ENCODE measurements at regions not wholly inside any gene's neighbourhood (a gene's known extent, or its start where the extent isn't known, plus 50 kb on each side); places are given as distances from the start of the nearest gene placed in this dataset.

DNA sequence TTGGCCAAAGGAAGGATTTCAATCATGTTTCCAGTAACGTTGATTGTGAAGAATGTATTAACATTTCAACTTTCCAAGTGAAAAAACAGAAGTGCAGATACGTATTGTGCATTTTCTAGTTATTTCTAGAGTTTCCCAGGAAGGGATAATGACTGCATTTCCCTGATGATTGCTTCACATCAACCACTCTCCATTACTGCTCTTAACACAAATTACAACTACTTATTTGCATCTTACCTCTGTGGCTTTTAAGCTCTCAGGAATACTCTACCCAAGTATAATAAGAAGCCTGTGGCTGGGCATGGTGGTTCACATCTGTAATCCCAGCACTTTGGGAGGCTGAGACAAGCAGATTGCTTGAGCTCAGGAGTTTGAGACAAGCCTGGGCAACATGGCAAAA is 582.5 kb downstream of the ZNF385D start:
- DNase-seq, result no peak
- Histone ChIP-seq H2BK15ac (ENCODE audit: low read depth, low read length) (no peak overlapping the region), H3K18ac (ENCODE audit: insufficient read length, low read depth, low read length) (no peak overlapping the region), H3K9ac (ENCODE audit: extremely low read depth, insufficient read length, low read length) (no peak overlapping the region), H2AFZ (ENCODE audit: low read length) (no peak overlapping the region), H4K20me1 (ENCODE audit: control insufficient read depth, insufficient read depth, insufficient read length) (no peaks in the 10 kb centered on the region), H3K14ac (ENCODE audit: insufficient read depth, low read length) (no peak overlapping the region), H4K91ac (ENCODE audit: insufficient read length, low read depth, low read length) (no peak overlapping the region), H3T11ph (ENCODE audit: low read length) (no peak overlapping the region), H3K27me3 (ENCODE audit: insufficient read depth, low read length) (no peaks in the 10 kb centered on the region), H2BK5ac (ENCODE audit: insufficient read length, low read length) (no peak overlapping the region), H2BK12ac (ENCODE audit: insufficient read length, low read depth, low read length) (no peak overlapping the region), H3K9me3 (ENCODE audit: control insufficient read depth, low read depth, low read length) (no peaks in the 10 kb centered on the region), H3K4ac (ENCODE audit: low read depth, low read length) (no peak overlapping the region), H3K27ac (ENCODE audit: insufficient read length, low read depth, low read length) (no peak overlapping the region), H3K56ac (ENCODE audit: insufficient read length, low read depth, low read length) (no peak overlapping the region), H2BK120ac (ENCODE audit: low read depth, low read length, poor library complexity, severe bottlenecking) (no peak overlapping the region), H3K4me2 (ENCODE audit: insufficient read depth, insufficient read length, low read length) (no peak overlapping the region), H2BK20ac (ENCODE audit: low read depth, low read length, poor library complexity, severe bottlenecking) (no peak overlapping the region), H2AK5ac (ENCODE audit: insufficient read length, low read length) (no peak overlapping the region), H3K23me2 (ENCODE audit: insufficient read length, low read depth, low read length, poor library complexity, severe bottlenecking) (no peaks in the 10 kb centered on the region), H3K23ac (ENCODE audit: insufficient read length, low read depth, low read length) (no peak overlapping the region), H3K79me1 (ENCODE audit: insufficient read depth, low read depth, low read length, poor library complexity, severe bottlenecking) (no peaks in the 10 kb centered on the region), H3K79me2 (ENCODE audit: insufficient read depth, low read length) (no peaks in the 10 kb centered on the region), H4K5ac (ENCODE audit: insufficient read length, low read depth, low read length) (no peak overlapping the region), H4K8ac (replicated peaks; ENCODE audit: insufficient read length, low read depth, low read length) (no peak overlapping the region), H3K4me1 (ENCODE audit: insufficient read depth, low read length) (0 out of 2 replicates have a peak, but pooled peaks cover 2% of the 10 kb centered on the region)
- Mint-ChIP-seq H3K27ac (no peak overlapping the region; a peak in 1 of 7 replicates), H3K36me3 (ENCODE audit: insufficient read depth in 1 of 3, low read depth in 3 of 3) (no peaks in the 10 kb centered on the region; a peak in 1 of 7 replicates), H3K27me3 (ENCODE audit: low read depth) (no peaks in the 10 kb centered on the region), H3K4me3 (no peak overlapping the region), H3K9me3 (no peaks in the 10 kb centered on the region), H3K4me1 (peaks cover 23 to 27% of the 10 kb centered on the region in 2 experiments)
- TF ChIP-seq, protein P1, sequence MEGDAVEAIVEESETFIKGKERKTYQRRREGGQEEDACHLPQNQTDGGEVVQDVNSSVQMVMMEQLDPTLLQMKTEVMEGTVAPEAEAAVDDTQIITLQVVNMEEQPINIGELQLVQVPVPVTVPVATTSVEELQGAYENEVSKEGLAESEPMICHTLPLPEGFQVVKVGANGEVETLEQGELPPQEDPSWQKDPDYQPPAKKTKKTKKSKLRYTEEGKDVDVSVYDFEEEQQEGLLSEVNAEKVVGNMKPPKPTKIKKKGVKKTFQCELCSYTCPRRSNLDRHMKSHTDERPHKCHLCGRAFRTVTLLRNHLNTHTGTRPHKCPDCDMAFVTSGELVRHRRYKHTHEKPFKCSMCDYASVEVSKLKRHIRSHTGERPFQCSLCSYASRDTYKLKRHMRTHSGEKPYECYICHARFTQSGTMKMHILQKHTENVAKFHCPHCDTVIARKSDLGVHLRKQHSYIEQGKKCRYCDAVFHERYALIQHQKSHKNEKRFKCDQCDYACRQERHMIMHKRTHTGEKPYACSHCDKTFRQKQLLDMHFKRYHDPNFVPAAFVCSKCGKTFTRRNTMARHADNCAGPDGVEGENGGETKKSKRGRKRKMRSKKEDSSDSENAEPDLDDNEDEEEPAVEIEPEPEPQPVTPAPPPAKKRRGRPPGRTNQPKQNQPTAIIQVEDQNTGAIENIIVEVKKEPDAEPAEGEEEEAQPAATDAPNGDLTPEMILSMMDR (conservative IDR thresholded peaks at IDR 0.05), result no peak
- no CpG with 5 or more reads among the region's 2 CpGs for WGBS (ENCODE audit: extremely low coverage, insufficient read length, low lambda C conversion rate)

All from H9 (cell line).